NCI-H1105 treated with DMSO at 0.1 percent for 48 hours (cell line): ENCODE measurements at regions not wholly inside any gene's neighbourhood (a gene's known extent, or its start where the extent isn't known, plus 50 kb on each side); places are given as distances from the start of the nearest gene placed in this dataset.

Experiments used
- DNase-seq: peaks from one replicate; lab custom pipeline; 2025; lab: John Stamatoyannopoulos, UW

DNA sequence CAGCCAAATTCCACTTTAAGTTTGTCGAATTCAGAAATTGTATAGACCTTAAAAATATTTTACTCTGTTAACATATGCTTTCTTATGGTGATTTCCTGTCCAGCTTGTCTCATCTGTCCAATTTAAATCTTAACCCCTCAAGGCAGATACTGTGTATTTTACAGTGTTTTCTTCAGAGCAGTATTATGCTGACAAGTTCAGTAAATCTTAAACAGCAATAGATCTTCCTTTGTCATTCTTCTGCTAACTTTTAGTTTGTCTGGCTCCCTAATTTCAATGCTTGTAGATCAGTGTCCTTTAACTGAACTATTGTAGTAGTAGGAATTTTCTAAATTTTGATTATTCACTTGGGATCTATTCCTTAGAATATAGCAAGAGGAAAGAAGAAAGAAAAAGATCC, 52.8 kb upstream of the MEIS1 start:
- DNase-seq = no peak

DNA sequence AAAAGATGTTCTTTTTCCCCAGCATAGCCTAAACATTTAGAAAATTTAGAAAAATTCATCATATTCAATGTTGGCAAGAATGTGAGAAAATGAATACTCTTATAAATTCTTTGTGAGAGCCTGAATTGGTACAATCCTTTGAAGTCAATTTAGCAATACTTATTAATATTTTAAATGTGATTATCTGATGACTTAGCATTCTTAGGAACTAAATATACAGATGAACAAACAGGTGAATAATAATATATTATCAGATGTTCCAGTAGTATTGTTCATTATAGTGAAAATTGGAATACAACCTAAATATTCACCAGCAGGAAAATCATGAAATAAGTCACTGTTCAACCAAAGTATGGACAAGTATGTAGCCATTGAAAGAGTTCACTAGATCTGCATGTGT, 55.5 kb upstream of the MEIS1 start:
- DNase-seq = no peak

DNA sequence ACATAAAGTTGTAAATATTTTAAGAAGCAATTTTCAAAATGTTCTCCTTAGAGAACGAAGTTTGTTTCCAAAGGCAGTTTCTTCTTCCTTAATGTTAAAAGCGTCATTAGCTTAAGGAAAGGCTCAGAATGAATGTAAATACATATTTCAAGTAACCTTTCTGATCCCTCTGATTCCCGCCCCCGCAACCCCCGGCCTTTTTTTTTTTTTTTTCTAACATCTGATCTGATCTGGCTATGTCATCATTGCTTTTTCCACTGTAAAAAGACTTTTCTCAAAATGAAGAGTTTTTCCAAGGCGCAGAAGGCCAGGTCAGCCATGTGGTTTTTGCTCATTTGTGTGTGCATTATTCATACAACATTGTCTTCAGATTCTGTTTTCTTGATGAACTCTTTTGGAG, 57.1 kb upstream of the MEIS1 start:
- DNase-seq = no peak

DNA sequence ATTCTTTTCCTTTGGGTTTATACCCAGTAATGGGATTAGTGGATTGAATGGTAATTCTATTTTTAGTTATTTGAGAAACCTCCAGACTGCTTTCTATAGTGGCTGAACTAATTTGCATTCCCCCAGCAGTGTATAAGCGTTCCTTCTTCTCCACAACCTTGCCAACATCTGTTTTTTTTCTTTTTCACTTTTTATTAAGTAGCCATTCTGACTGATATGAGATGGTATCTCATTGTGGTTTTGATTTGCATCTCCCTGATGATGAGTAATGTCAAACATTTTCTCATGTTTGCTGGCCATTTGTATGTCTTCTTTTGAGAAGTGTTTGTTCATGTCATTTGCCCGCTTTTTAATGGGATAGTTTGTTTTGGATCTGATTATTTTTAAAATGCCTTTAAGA, 64.1 kb upstream of the MEIS1 start:
- no peak for DNase-seq

DNA sequence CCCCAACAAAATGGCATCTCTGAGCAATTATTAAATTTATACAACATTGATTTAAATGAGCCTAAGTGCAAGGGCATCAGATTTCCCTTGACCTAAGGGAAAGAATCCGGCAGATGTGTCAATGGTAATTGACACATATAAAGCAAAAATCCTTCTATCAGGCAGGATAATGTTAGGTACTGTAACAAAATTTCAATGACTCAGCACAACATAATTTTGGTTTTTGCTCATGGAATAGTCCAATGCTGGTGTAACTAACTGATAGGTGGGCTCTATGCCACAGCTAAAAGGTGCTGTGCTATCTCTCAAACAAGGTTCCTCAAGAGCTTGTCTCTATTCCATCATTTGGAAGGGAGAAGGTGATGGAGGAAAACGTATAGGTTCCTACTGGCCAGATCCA, 68.3 kb upstream of the MEIS1 start:
- DNase-seq = no peak

- no peak for DNase-seq
Observed at GRCh38 chr2:66364495-66365333, 70.2 kb upstream of the MEIS1 start.

- no peak for DNase-seq
Observed at GRCh38 chr2:66362701-66363100, 72.2 kb upstream of the MEIS1 start.

DNA sequence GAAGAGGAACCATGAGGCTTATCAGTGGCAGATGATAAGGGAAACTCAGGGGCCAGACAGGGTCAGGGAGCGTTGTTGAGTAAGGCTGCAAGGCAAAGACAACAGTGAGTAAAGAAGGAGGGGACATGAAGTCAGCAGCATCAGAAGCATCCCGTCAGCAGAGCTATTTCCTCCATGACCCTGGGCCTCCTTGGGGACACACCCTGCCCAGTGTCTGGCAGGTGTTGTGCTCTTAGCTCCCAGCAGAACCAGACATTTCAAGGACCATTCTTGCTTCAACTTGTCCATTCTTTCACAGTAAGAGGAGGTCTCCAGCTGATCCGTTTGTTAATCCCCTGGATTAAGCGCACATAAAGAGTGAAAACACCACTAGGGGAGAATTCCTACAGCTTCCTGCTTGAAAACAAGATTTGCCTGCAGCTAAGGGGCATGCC, 88.7 kb upstream of the MEIS1 start:
- DNase-seq = no peak

GRCh38 chr2:66344087-66344663, 90.8 kb upstream of the MEIS1 start:
- DNase-seq = no peak

GRCh38 chr2:66343259-66343658, 91.7 kb upstream of the MEIS1 start:
- no peak for DNase-seq

GRCh38 chr2:66340521-66340920, 94.4 kb upstream of the MEIS1 start:
- no peak for DNase-seq

- DNase-seq = peak; percentile 34
Observed at GRCh38 chr2:66334237-66335029, 100.5 kb upstream of the MEIS1 start.

DNA sequence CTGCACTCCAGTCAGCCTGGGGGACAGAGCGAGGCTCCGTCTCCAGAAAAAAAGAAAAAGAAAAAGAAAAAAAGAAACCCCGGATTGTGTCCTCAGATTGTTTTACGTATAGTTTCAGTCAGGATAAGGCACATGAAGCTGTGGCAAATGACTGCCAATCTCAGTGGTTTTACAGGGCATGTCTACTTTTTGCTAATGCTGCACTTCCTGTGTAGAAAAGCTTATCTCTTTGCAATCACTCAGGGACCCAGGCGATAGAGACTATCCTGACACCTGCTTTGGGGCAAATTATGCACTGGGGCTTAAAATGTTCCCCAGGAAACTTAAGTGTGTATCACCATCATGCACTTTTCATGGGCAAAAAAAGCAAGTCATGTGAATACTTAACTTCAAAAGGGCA, 103.7 kb upstream of the MEIS1 start:
- DNase-seq = no peak

DNA sequence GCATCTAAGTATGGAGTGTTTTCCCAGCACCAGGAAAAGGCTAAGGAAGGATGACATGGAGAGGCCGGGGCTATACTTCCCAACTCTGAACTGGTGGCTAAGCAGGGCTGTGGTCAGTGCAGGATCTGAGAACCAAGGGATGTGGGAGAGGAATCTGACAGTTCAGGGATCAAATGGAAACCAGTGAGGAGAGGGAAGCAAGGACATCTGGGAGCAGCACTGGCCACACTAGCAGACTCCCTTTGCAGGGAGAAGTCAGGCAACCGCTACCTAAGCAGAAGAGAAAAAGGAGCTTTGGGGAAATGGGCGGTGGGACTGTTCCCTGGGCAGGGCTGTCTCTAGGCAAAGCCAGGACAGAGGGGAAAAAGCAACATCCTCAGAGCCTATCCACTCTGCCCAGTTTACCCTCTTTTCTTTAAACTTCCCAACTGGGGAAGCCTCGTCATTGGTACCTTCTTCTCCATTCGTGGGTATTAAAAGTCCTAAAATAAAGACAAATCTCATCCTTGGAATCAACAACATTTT, 105.8 kb upstream of the MEIS1 start:
- DNase-seq = no peak

DNA sequence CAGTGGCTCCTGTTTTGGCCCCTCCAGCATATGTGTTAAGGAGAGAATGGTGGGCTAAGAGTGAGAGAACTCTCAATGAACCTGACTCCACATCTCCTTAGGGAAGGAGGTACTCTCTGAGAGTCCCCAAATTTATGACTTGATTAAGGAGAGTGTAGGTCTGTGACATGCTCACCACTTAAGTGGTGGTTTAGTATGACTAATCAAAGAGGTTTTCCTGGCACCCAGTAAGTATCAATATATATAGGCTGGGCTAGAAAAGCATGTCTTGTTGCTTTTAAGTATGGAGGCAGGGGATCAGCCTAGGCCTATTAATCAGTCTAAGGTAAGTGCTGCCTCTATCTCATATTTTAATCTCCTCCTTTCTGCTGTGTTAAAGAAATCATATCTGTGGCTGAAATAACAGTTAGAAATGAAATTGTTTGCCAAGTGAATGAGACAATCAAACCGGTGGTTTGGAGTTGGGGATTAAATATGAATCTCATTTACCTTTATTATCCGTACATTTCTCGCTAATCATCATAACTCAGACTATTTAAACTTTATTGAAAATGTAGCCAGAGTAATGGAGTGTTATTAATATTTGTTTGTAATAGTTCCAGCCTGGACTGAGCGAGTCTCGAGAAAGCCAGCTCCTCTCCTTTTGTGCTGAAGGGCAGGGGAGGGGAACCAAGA, 107.7 kb upstream of the MEIS1 start:
- no peak for DNase-seq

GRCh38 chr2:66324909-66325528, 109.9 kb upstream of the MEIS1 start:
- no peak for DNase-seq

GRCh38 chr2:66324356-66324755, 110.6 kb upstream of the MEIS1 start:
- DNase-seq = no peak

GRCh38 chr2:66323406-66323805, 111.5 kb upstream of the MEIS1 start:
- no peak for DNase-seq

DNA sequence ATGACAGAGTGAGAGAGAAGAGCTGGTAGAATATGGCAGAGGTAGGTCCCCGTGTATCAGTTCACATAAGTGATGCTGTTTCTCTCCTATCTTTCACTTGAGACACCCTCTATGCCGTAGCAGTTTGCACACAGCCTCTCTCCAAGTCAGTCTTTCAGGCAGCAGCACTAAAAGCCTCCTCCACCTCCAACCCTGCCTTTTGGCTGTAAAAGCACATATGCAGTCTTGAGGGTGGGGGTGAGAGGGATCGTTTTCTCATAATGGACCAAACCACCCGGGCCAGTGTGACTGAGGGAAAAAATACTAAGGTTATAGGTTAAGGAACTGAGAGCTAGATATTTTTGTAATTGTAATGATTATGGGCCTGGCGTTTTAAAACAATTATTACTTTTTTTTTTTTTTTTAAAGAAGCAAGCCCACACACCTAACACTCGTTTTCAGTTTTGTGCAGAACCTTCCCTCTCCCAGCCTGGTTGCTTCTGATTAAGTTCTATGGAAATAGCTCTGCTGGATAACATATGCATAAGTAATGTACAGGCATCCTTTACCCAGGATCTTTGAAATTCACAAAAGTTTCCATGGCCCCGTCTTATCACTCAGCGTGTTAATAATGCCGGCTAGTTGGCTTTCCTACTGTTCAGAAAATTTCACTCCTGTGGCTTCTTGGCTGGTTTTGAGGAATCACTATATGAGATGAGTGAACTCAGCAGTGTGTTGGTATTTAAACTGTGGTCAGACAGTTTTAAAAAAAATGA, 112.2 kb upstream of the MEIS1 start:
- no peak for DNase-seq

- no peak for DNase-seq
Observed at GRCh38 chr2:66318009-66318561, 116.8 kb upstream of the MEIS1 start.
